ENCODE measurements at regions not wholly inside any gene's neighbourhood (a gene's known extent, or its start where the extent isn't known, plus 50 kb on each side); places are given as distances from the start of the nearest gene placed in this dataset.

DNA sequence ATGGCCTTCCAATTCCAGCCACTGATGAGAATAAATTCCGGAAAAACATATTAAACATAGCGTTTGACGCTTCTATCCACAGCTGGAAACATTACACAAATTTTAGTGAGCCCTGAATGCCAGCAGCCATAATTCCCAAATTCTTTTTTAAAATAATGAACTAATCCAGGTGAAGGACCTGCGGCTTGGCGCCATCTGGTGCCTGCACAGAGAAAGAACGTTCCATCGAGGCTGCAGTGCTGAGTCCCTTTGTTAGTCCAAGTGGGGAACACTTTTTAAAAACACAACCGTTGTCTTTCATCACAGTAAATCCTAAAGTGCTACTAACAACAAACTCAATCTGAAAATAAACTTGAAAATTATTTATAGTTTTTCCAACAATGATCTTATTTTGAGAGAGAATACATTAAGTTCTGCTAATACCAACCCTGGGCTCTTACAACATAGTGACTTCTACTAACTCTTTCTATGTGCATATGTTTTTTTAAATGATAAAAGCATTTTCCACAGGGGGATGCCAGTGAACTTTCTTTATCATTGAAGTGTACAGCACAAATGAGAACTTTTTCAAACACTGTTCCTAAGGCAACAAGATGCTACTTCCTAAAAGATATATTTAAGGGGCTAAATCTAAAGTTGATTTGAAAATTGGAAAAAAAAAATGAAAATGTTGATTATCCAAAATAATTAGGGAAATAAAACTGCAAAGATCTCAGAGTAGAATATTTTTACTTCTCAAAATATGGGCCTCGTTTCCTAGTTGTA, 166.9 kb upstream of the RNF32 start:
- Histone ChIP-seq H3K79me2 (ENCODE audit: insufficient read depth) (no peaks in the 10 kb centered on the region), H3K27me3 (replicated peaks; ENCODE audit: insufficient read depth) (no peaks in the 10 kb centered on the region), H4K20me1 (ENCODE audit: insufficient read depth) (no peaks in the 10 kb centered on the region), H2AFZ (no peak overlapping the region), H3F3A (ENCODE audit: insufficient read depth) (no peaks in the 10 kb centered on the region), H3K36me3 (ENCODE audit: low read depth) (no peaks in the 10 kb centered on the region), H3K4me3 (no peak overlapping the region), H3K9me3 (ENCODE audit: low read depth) (no peaks in the 10 kb centered on the region), H3K9ac (no peak overlapping the region), H3K4me2 (ENCODE audit: unreplicated experiment) (no peak overlapping the region), H3K9me2 (ENCODE audit: insufficient read depth) (no peaks in the 10 kb centered on the region), H3K27ac (no peak overlapping the region), H3K4me1 (ENCODE audit: insufficient read depth) (no peaks in the 10 kb centered on the region)
- DNase-seq, result peak; percentile 49
- no peak for TF ChIP-seq EZH2phosphoT487 (IDR thresholded peaks at IDR 0.05; ENCODE audit: insufficient read depth, low read depth)
- no peak for TF ChIP-seq EZH2 (IDR thresholded peaks at IDR 0.05; ENCODE audit: insufficient read depth, poor library complexity, severe bottlenecking)
- in situ Hi-C loops (cut with MboI), result no loop called here
- WGBS, 2 experiments (ENCODE audit: low coverage in 1 of 2, low lambda C conversion rate in 2 of 2, missing lambda C conversion rate in 2 of 2), result 5% methylated on average over 9 of the region's 9 CpGs

DNA sequence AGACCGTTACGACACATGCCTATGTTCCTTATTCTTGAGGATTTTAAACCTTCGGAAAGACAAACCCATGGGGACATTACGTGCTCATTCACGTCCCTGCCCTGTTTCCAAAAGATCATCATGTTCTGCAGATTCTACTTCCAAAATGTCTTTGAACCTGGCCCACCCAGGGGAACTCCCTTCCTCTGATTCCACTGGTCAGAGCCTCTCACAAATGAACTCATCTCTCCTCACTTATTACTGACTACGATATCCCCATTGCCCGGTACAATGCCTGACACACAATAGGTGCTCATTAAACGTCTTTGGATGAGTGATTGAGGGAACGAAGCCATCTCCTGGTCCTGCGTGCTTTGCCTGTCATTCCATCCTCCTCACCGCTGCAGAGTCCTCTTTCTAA, 168.3 kb upstream of the RNF32 start:
- no peaks in the 10 kb centered on the region for H3K4me1 ChIP-seq (ENCODE audit: insufficient read depth)
- H4K20me1 ChIP-seq (ENCODE audit: insufficient read depth), result no peaks in the 10 kb centered on the region
- no peak overlapping the region for H2AFZ ChIP-seq
- no peaks in the 10 kb centered on the region for H3K36me3 ChIP-seq (ENCODE audit: low read depth)
- TF ChIP-seq EZH2phosphoT487 (IDR thresholded peaks at IDR 0.05; ENCODE audit: insufficient read depth, low read depth) (no peak), EZH2 (IDR thresholded peaks at IDR 0.05; ENCODE audit: insufficient read depth, poor library complexity, severe bottlenecking) (no peak)
- H3K9me3 ChIP-seq (ENCODE audit: low read depth), result no peaks in the 10 kb centered on the region
- H3K4me2 ChIP-seq (ENCODE audit: unreplicated experiment), result no peak overlapping the region
- H3K27me3 ChIP-seq (replicated peaks; ENCODE audit: insufficient read depth), result no peaks in the 10 kb centered on the region
- no peak for DNase-seq
- no peaks in the 10 kb centered on the region for H3K79me2 ChIP-seq (ENCODE audit: insufficient read depth)
- 56 to 58% methylated on average over 11 of the region's 11 CpGs for WGBS, 2 experiments (ENCODE audit: low coverage in 1 of 2, low lambda C conversion rate in 2 of 2, missing lambda C conversion rate in 2 of 2)
- no peak overlapping the region for H3K4me3 ChIP-seq
- H3K9ac ChIP-seq, result no peak overlapping the region
- in situ Hi-C loops (cut with MboI), result no loop called here
- no peak overlapping the region for H3K27ac ChIP-seq
- no peaks in the 10 kb centered on the region for H3F3A ChIP-seq (ENCODE audit: insufficient read depth)
- no peaks in the 10 kb centered on the region for H3K9me2 ChIP-seq (ENCODE audit: insufficient read depth)

DNA sequence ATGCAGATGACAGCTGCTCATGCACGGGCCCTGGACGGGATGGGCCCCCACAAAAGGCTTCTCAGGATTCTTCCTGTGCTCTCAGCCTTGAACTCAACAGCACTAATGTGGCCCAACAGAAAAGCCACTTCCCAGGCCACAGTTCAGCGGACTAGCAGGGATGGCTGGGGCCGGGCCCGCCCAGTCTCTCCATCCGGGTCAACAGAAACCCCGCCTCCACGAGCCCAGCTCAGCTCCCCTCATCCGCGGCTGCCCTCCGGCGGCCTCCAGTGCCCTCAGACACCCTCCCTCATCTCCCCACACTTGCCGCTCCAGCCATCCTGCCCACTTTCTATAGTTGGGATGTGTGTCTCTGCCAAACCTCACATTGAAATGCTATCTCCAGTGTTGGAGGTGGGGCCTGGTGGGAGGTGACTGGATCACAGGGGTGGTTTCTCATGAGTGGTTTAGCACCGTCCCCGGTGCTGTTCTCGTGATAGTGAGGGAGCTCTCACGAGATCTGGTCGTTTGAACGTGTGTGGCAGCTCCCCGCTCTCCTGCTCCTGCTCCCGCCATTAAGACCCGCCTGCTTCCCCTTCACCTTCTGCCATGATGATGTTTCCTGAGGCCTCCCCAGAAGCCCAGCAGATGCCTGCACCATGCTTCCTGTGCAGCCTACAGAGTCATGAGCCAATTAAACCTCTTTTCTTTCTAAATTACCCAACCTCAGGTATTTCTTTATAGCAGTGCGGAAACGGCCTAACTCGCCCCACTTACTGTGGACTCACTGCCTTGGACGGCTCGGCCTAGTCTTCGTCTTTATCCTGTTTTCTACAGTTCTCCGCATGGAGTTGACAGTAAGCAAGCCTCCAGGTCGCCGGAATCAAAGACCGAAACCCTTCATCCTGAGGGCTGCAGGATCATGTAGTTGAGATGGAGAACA, 169.9 kb upstream of the RNF32 start:
- 62 to 66% methylated on average over 32 of the region's 32 CpGs for WGBS, 2 experiments (ENCODE audit: low coverage in 1 of 2, low lambda C conversion rate in 2 of 2, missing lambda C conversion rate in 2 of 2)
- in situ Hi-C loops (cut with MboI), result no loop called here

GRCh38 chr7:156466955-156467625, 173.5 kb upstream of the RNF32 start:
- no peak overlapping the region for H3K27ac ChIP-seq
- H3K4me1 ChIP-seq (ENCODE audit: insufficient read depth), result no peaks in the 10 kb centered on the region
- no peak overlapping the region for H3K4me3 ChIP-seq
- no peaks in the 10 kb centered on the region for H3K9me2 ChIP-seq (ENCODE audit: insufficient read depth)
- 35 to 37% methylated on average over 11 of the region's 11 CpGs for WGBS, 2 experiments (ENCODE audit: low coverage in 1 of 2, low lambda C conversion rate in 2 of 2, missing lambda C conversion rate in 2 of 2)
- no peak for DNase-seq
- no peak overlapping the region for H3K9ac ChIP-seq
- H4K20me1 ChIP-seq (ENCODE audit: insufficient read depth), result no peaks in the 10 kb centered on the region
- TF ChIP-seq EZH2 (IDR thresholded peaks at IDR 0.05; ENCODE audit: insufficient read depth, poor library complexity, severe bottlenecking) (no peak), EZH2phosphoT487 (IDR thresholded peaks at IDR 0.05; ENCODE audit: insufficient read depth, low read depth) (no peak)
- no peaks in the 10 kb centered on the region for H3K79me2 ChIP-seq (ENCODE audit: insufficient read depth)
- no peaks in the 10 kb centered on the region for H3F3A ChIP-seq (ENCODE audit: insufficient read depth)
- in situ Hi-C loops (cut with MboI), result no loop called here
- no peaks in the 10 kb centered on the region for H3K9me3 ChIP-seq (ENCODE audit: low read depth)
- H3K4me2 ChIP-seq (ENCODE audit: unreplicated experiment), result no peak overlapping the region
- H2AFZ ChIP-seq, result no peak overlapping the region
- no peaks in the 10 kb centered on the region for H3K36me3 ChIP-seq (ENCODE audit: low read depth)
- no peaks in the 10 kb centered on the region for H3K27me3 ChIP-seq (replicated peaks; ENCODE audit: insufficient read depth)

More for the DNA sequence above, 169.9 kb upstream of the RNF32 start:
- Histone ChIP-seq H3K79me2 (ENCODE audit: insufficient read depth) (no peaks in the 10 kb centered on the region), H3K27ac (no peak overlapping the region), H3K9me3 (ENCODE audit: low read depth) (no peaks in the 10 kb centered on the region), H3F3A (ENCODE audit: insufficient read depth) (no peaks in the 10 kb centered on the region), H3K4me3 (no peak overlapping the region), H3K4me1 (ENCODE audit: insufficient read depth) (no peaks in the 10 kb centered on the region), H4K20me1 (ENCODE audit: insufficient read depth) (no peaks in the 10 kb centered on the region), H3K27me3 (replicated peaks; ENCODE audit: insufficient read depth) (no peaks in the 10 kb centered on the region), H3K9ac (no peak overlapping the region), H3K9me2 (ENCODE audit: insufficient read depth) (no peaks in the 10 kb centered on the region), H3K36me3 (ENCODE audit: low read depth) (no peaks in the 10 kb centered on the region), H2AFZ (no peak overlapping the region), H3K4me2 (ENCODE audit: unreplicated experiment) (no peak overlapping the region)
- no peak for DNase-seq
- TF ChIP-seq EZH2 (IDR thresholded peaks at IDR 0.05; ENCODE audit: insufficient read depth, poor library complexity, severe bottlenecking) (no peak), EZH2phosphoT487 (IDR thresholded peaks at IDR 0.05; ENCODE audit: insufficient read depth, low read depth) (no peak)

Data from GM23248 (cell line).